Panc1 (cell line): ENCODE measurements at regions not wholly inside any gene's neighbourhood (a gene's known extent, or its start where the extent isn't known, plus 50 kb on each side); places are given as distances from the start of the nearest gene placed in this dataset.
A peak's percentile ranks its signal among the peaks of the same experiment; 100 is the strongest.

Source experiments
- ATAC-seq: fragments of 200-7000 bp; cut with Tn5 transposase; 2 replicates; pipeline ENCODE4 v1.9.1; 2020; ENCODE audit warnings: mild to moderate bottlenecking, moderate library complexity
- BruUV-seq: library from RNA; stranded (reverse); fragments of 400-500 nt; replicated peaks from 2 replicates; lab custom pipeline; 2021; lab: Mats Ljungman, UMichigan
- CTCF ChIA-PET: fragments of 300-600 bp; sonication (Branson Sonifier 250); formaldehyde crosslinking; loops from one replicate; lab custom pipeline; 2022; ENCODE audit warnings: antibody characterized with exemption; lab: Charles Lee
- POLR2A ChIA-PET: fragments of 300-600 bp; sonication (Branson Sonifier 250); formaldehyde crosslinking; loops from one replicate; lab custom pipeline; 2022; ENCODE audit warnings: antibody characterized with exemption; lab: Charles Lee
- DNase-seq: peaks from one replicate; pipeline ENCODE4 v3.0.0-alpha.2; 2010; ENCODE audit warnings: low read depth, low spot score
- H3K27ac ChIP-seq: 2 replicates; pipeline ENCODE4 v1.5.1; 2011; ENCODE audit warnings: mild to moderate bottlenecking, low read length, inconsistent platforms
- H3K27me3 ChIP-seq: fragments of 200-500 bp; sonication (Bioruptor generic); 2 replicates; pipeline ENCODE4 v1.6.0; 2014; ENCODE audit warnings: low read length, inconsistent platforms; ENCODE audit not compliant: control insufficient read depth, insufficient read depth
- H3K36me3 ChIP-seq: fragments of 200-500 bp; sonication (Bioruptor generic); 2 replicates; pipeline ENCODE4 v1.5.1; 2014; ENCODE audit warnings: inconsistent platforms, mild to moderate bottlenecking, low read length, moderate library complexity; ENCODE audit not compliant: control insufficient read depth, insufficient read depth
- H3K4me1 ChIP-seq: 2 replicates; pipeline ENCODE4 v1.5.1; 2011; ENCODE audit warnings: inconsistent platforms, mild to moderate bottlenecking, low read length, moderate library complexity; ENCODE audit not compliant: control insufficient read depth, insufficient read depth
- H3K4me3 ChIP-seq, 2 experiments: 2 replicates each; pipeline ENCODE4 v1.5.1; 2011 to 2012; ENCODE audit warnings: low read depth in 2 of 2, low read length in 2 of 2, mild to moderate bottlenecking in 2 of 2, inconsistent platforms in 1 of 2, moderate library complexity in 1 of 2
- H3K9me3 ChIP-seq: fragments of 200-500 bp; sonication (Bioruptor generic); 2 replicates; pipeline ENCODE4 v1.5.1; 2014; ENCODE audit warnings: low read depth, mild to moderate bottlenecking, inconsistent platforms, low read length, moderate library complexity; ENCODE audit not compliant: control insufficient read depth, insufficient read depth
- CTCF ChIP-seq: fragments of 450-650 bp; IDR thresholded peaks from 2 replicates; pipeline ENCODE4 v1.5.1; 2017; ENCODE audit warnings: mild to moderate bottlenecking
- POLR2AphosphoS5 ChIP-seq: IDR thresholded peaks from 2 replicates; pipeline ENCODE4 v1.6.1; 2012; ENCODE audit warnings: mild to moderate bottlenecking, low read depth, low read length, moderate library complexity
- REST ChIP-seq, 2 experiments: IDR thresholded peaks; 2 replicates each; pipeline ENCODE4 v1.6.1; 2011 to 2012; ENCODE audit warnings: low read depth in 2 of 2, control low read depth in 1 of 2, low read length in 1 of 2, mild to moderate bottlenecking in 1 of 2, moderate library complexity in 1 of 2; ENCODE audit not compliant: insufficient read depth in 1 of 2
- SIN3A ChIP-seq: IDR thresholded peaks from 2 replicates; pipeline ENCODE4 v1.6.1; 2012; ENCODE audit warnings: low read depth, mild to moderate bottlenecking, low read length, moderate library complexity, borderline replicate concordance; ENCODE audit not compliant: insufficient read depth
- TCF7L2 ChIP-seq: IDR thresholded peaks from 2 replicates; pipeline ENCODE4 v1.6.1; 2011; ENCODE audit warnings: mild to moderate bottlenecking, low read depth, low read length, inconsistent platforms
- in situ Hi-C: cut with HindIII; loops from 2 replicates; pipeline ENCODE4 v1.10.0; 2016; ENCODE audit warnings: low sequenced_read_pairs, low pct_unique_long_range_greater_than_20kb
- intact Hi-C: fragments of 100-400 bp; cut with micrococcal nuclease; formaldehyde crosslinking; loops from one replicate; pipeline ENCODE4 v1.10.0; 2022; ENCODE audit not compliant: unreplicated experiment

GRCh38 chr16:10333321-10334032, 52.4 kb upstream of the ATF7IP2 start:
- intact Hi-C loops: no loop called here

GRCh38 chr16:10335681-10336080, 50.2 kb upstream of the ATF7IP2 start:
- no peak for DNase-seq
- no peak for ATAC-seq
- H3K27ac ChIP-seq: no peak overlapping the region; the same call in 1 of the 2 replicates
- BruUV-seq: no TSS peak
- no peaks in the 10 kb centered on the region for H3K4me1 ChIP-seq
- TF ChIP-seq CTCF (no peak), REST (IDR thresholded peaks at IDR 0.05; ENCODE audit: insufficient read depth in 1 of 2, low read depth in 2 of 2, low read length in 1 of 2) (no peak), TCF7L2 (no peak)
- intact Hi-C loops (no loop called here), in situ Hi-C loops (no loop called here)
- H3K4me3 ChIP-seq: no peak overlapping the region
- CTCF ChIA-PET: no interaction called here
- H3K27me3 ChIP-seq: no peaks in the 10 kb centered on the region
- H3K36me3 ChIP-seq: no peaks in the 10 kb centered on the region
- POLR2A ChIA-PET: no interaction called here
- H3K9me3 ChIP-seq: 0 out of 2 replicates have a peak, but pooled peaks cover 5% of the 10 kb centered on the region

More at GRCh38 chr16:10333321-10334032, 52.4 kb upstream of the ATF7IP2 start:
- no peaks in the 10 kb centered on the region for H3K27me3 ChIP-seq
- BruUV-seq: no TSS peak
- peak overlapping the region; percentile 58; the same call in 1 of the 2 replicates for H3K27ac ChIP-seq
- POLR2A ChIA-PET: interaction anchor here (1.4 kb wide), 1 partner anchor 18 kb away, joined by 3 read pairs; no protein-coding TSS in a partner anchor
- ATAC-seq (no peak), DNase-seq (no peak)
- in situ Hi-C loops: no loop called here
- no peaks in the 10 kb centered on the region for H3K9me3 ChIP-seq
- no peaks in the 10 kb centered on the region for H3K4me1 ChIP-seq
- no peaks in the 10 kb centered on the region for H3K36me3 ChIP-seq
- CTCF ChIA-PET: no interaction called here
- no peak overlapping the region for H3K4me3 ChIP-seq
- TF ChIP-seq CTCF: no peak
- TF ChIP-seq SIN3A: no peak
- TF ChIP-seq POLR2AphosphoS5: no peak
- no peak for TF ChIP-seq REST (IDR thresholded peaks at IDR 0.05; ENCODE audit: insufficient read depth in 1 of 2, low read depth in 2 of 2, low read length in 1 of 2)
- TF ChIP-seq TCF7L2: no peak
